ENCODE measurements at regions not wholly inside any gene's neighbourhood (a gene's known extent, or its start where the extent isn't known, plus 50 kb on each side); places are given as distances from the start of the nearest gene placed in this dataset.

- intact Hi-C loops (cut with DNase I), result no loop called here
These were observed 572.8 kb downstream of the INHBA start for GRCh38 chr7:41130086-41130485.

GRCh38 chr7:41125343-41125742, 577.5 kb downstream of the INHBA start:
- H3K27me3 ChIP-seq (ENCODE audit: low read depth), result no peaks in the 10 kb centered on the region
- DNase-seq (no peak), ATAC-seq (no peak)
- no peak overlapping the region for H3K4me3 ChIP-seq
- no peaks in the 10 kb centered on the region for H3K36me3 ChIP-seq
- intact Hi-C loops (cut with DNase I), result no loop called here
- H3K9me3 ChIP-seq, result no peaks in the 10 kb centered on the region
- no peaks in the 10 kb centered on the region for H3K4me1 ChIP-seq
- H3K27ac ChIP-seq, result no peak overlapping the region
- no peak for TF ChIP-seq CTCF (IDR thresholded peaks at IDR 0.05)

More at GRCh38 chr7:41130086-41130485, 572.8 kb downstream of the INHBA start:
- Histone ChIP-seq H3K9me3 (no peaks in the 10 kb centered on the region), H3K4me3 (no peak overlapping the region), H3K36me3 (no peaks in the 10 kb centered on the region), H3K4me1 (no peaks in the 10 kb centered on the region), H3K27ac (no peak overlapping the region), H3K27me3 (ENCODE audit: low read depth) (no peaks in the 10 kb centered on the region)
- TF ChIP-seq CTCF (IDR thresholded peaks at IDR 0.05), result no peak
- no peak for DNase-seq
- peak; percentile 13 to 19 for ATAC-seq

GRCh38 chr7:41122256-41122987, 580.5 kb downstream of the INHBA start:
- ATAC-seq (no peak), DNase-seq (no peak)
- H3K4me1 ChIP-seq, result no peaks in the 10 kb centered on the region
- H3K27ac ChIP-seq, result no peak overlapping the region
- intact Hi-C loops (cut with DNase I), result no loop called here
- H3K9me3 ChIP-seq, result no peaks in the 10 kb centered on the region
- no peaks in the 10 kb centered on the region for H3K36me3 ChIP-seq
- H3K4me3 ChIP-seq, result no peak overlapping the region
- no peaks in the 10 kb centered on the region for H3K27me3 ChIP-seq (ENCODE audit: low read depth)
- no peak for TF ChIP-seq CTCF (IDR thresholded peaks at IDR 0.05)

GRCh38 chr7:41121228-41121627, 581.7 kb downstream of the INHBA start:
- Histone ChIP-seq H3K27ac (no peak overlapping the region), H3K4me3 (no peak overlapping the region), H3K36me3 (no peaks in the 10 kb centered on the region), H3K4me1 (no peaks in the 10 kb centered on the region), H3K9me3 (no peaks in the 10 kb centered on the region), H3K27me3 (ENCODE audit: low read depth) (no peaks in the 10 kb centered on the region)
- no peak for DNase-seq
- intact Hi-C loops (cut with DNase I), result no loop called here
- ATAC-seq, result no peak
- no peak for TF ChIP-seq CTCF (IDR thresholded peaks at IDR 0.05)

GRCh38 chr7:41118486-41118885, 584.4 kb downstream of the INHBA start:
- Histone ChIP-seq H3K27me3 (ENCODE audit: low read depth) (no peaks in the 10 kb centered on the region), H3K4me1 (no peaks in the 10 kb centered on the region), H3K27ac (no peak overlapping the region), H3K36me3 (no peaks in the 10 kb centered on the region), H3K9me3 (no peaks in the 10 kb centered on the region), H3K4me3 (no peak overlapping the region)
- no peak for TF ChIP-seq CTCF (IDR thresholded peaks at IDR 0.05)
- ATAC-seq, result no peak
- DNase-seq, result no peak
- intact Hi-C loops (cut with DNase I), result no loop called here
